ENCODE measurements at regions not wholly inside any gene's neighbourhood (a gene's known extent, or its start where the extent isn't known, plus 50 kb on each side); places are given as distances from the start of the nearest gene placed in this dataset.
"Not testable (repeated sequence)": the region's sequence is repeated elsewhere in the genome, so short reads cannot be mapped to it uniquely, and the experiment has no call there.

- no peak for DNase-seq
Observed at GRCh38 chr5:89601880-89602279, 718.9 kb upstream of the MEF2C start.

GRCh38 chr5:89597878-89598277 is 714.9 kb upstream of the MEF2C start:
- no peak for DNase-seq

GRCh38 chr5:89596821-89597220 is 713.8 kb upstream of the MEF2C start:
- no peak for DNase-seq

- DNase-seq = no peak
Observed at GRCh38 chr5:89595056-89595455, 712.1 kb upstream of the MEF2C start.

GRCh38 chr5:89584339-89584956 is 701.5 kb upstream of the MEF2C start:
- DNase-seq = no peak

GRCh38 chr5:89583534-89583933 is 700.5 kb upstream of the MEF2C start:
- no peak for DNase-seq

GRCh38 chr5:89582768-89583339 is 699.9 kb upstream of the MEF2C start:
- no peak for DNase-seq

GRCh38 chr5:89580976-89581375 is 698.0 kb upstream of the MEF2C start:
- DNase-seq = no peak

- DNase-seq = no peak
Observed at GRCh38 chr5:89575319-89575718, 692.3 kb upstream of the MEF2C start.

GRCh38 chr5:89573345-89573744 is 690.4 kb upstream of the MEF2C start:
- no peak for DNase-seq

- DNase-seq = no peak
Observed at GRCh38 chr5:89572696-89573095, 689.7 kb upstream of the MEF2C start.

- DNase-seq = no peak
Observed at GRCh38 chr5:89570557-89570956, 687.6 kb upstream of the MEF2C start.

- no peak for DNase-seq
Observed at GRCh38 chr5:89566340-89566739, 683.4 kb upstream of the MEF2C start.

GRCh38 chr5:89560696-89561095 is 677.7 kb upstream of the MEF2C start:
- no peak for DNase-seq

- DNase-seq = no peak
Observed at GRCh38 chr5:89556215-89556913, 673.4 kb upstream of the MEF2C start.

- DNase-seq = no peak
Observed at GRCh38 chr5:89546657-89547056, 663.7 kb upstream of the MEF2C start.

GRCh38 chr5:89545626-89546025 is 662.6 kb upstream of the MEF2C start:
- no peak for DNase-seq

GRCh38 chr5:89545076-89545475 is 662.1 kb upstream of the MEF2C start:
- no peak for DNase-seq

- DNase-seq = no peak
Observed at GRCh38 chr5:89542736-89543135, 659.8 kb upstream of the MEF2C start.

GRCh38 chr5:89537800-89538199 is 654.8 kb upstream of the MEF2C start:
- DNase-seq = no peak

- DNase-seq = no peak
Observed at GRCh38 chr5:89536020-89536419, 653.0 kb upstream of the MEF2C start.

GRCh38 chr5:89535411-89535810 is 652.4 kb upstream of the MEF2C start:
- DNase-seq = no peak

- DNase-seq = no peak
Observed at GRCh38 chr5:89534331-89534730, 651.3 kb upstream of the MEF2C start.

- DNase-seq = no peak
Observed at GRCh38 chr5:89524785-89525184, 641.8 kb upstream of the MEF2C start.

GRCh38 chr5:89523867-89524266 is 640.9 kb upstream of the MEF2C start:
- not testable (repeated sequence) for DNase-seq

All from stimulated activated CD4-positive, alpha-beta T cell treated with anti-CD3 and anti-CD28 coated beads, Interleukin-15, amount 100 ng/mL, for 24 hours (primary cell).